SK-N-SH (cell line): ENCODE measurements at regions not wholly inside any gene's neighbourhood (a gene's known extent, or its start where the extent isn't known, plus 50 kb on each side); places are given as distances from the start of the nearest gene placed in this dataset.
"Not testable (repeated sequence)": the region's sequence is repeated elsewhere in the genome, so short reads cannot be mapped to it uniquely, and the experiment has no call there.

ENCODE experiments used
- EP300 ChIP-seq, 2 experiments: IDR thresholded peaks; 2 replicates each; pipeline versions ENCODE4 v1.4.0 to v1.6.1; 2012; ENCODE audit warnings: borderline replicate concordance in 1 of 2, low read depth in 1 of 2, low read length in 1 of 2
- EZH2phosphoT487 ChIP-seq: fragments of 200-600 bp; sonication (generic); IDR thresholded peaks from 2 replicates; pipeline ENCODE4 v1.6.1; 2017; ENCODE audit warnings: low read depth, mixed run types, mild to moderate bottlenecking, antibody characterized with exemption, moderate library complexity, borderline replicate concordance
- GABPA ChIP-seq: IDR thresholded peaks from 2 replicates; pipeline ENCODE4 v1.4.0; 2012; ENCODE audit warnings: low read depth, mild to moderate bottlenecking
- SMC3 ChIP-seq: IDR thresholded peaks from 2 replicates; pipeline ENCODE4 v1.6.1; 2012; ENCODE audit warnings: low read depth, low read length, improper control_type of control experiment
- TF ChIP-seq, protein P1 (sequence below): IDR thresholded peaks from 2 replicates; pipeline ENCODE4 v1.6.1; 2012; ENCODE audit warnings: mild to moderate bottlenecking, low read depth, low read length, moderate library complexity
- TF ChIP-seq, protein P2 (sequence below): fragments of 200-600 bp; sonication (generic); IDR thresholded peaks from 2 replicates; pipeline ENCODE4 v1.6.1; 2017; ENCODE audit warnings: antibody characterized with exemption, mild to moderate bottlenecking, moderate library complexity

DNA sequence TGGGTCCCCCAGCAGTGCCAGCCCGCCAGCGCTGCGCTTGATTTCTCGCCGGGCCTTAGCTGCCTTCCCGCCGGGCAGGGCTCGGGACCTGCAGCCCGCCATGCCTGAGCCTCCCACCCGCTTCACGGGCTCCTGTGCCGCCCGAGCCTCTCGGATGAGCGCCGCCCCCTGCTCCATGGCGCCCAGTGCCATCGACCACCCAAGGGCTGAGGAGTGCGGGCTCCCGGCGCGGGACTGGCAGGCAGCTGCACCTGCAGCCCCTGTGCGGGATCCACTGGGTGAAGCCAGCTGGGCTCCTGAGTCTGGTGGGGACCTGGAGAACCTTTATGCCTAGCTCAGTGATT is 489.8 kb upstream of the ZFP42 start:
- not testable (repeated sequence) for TF ChIP-seq GABPA; EZH2phosphoT487; EP300 (IDR thresholded peaks at IDR 0.05; ENCODE audit: borderline replicate concordance in 1 of 2, low read depth in 1 of 2, low read length in 1 of 2); SMC3
- TF ChIP-seq, protein P1, sequence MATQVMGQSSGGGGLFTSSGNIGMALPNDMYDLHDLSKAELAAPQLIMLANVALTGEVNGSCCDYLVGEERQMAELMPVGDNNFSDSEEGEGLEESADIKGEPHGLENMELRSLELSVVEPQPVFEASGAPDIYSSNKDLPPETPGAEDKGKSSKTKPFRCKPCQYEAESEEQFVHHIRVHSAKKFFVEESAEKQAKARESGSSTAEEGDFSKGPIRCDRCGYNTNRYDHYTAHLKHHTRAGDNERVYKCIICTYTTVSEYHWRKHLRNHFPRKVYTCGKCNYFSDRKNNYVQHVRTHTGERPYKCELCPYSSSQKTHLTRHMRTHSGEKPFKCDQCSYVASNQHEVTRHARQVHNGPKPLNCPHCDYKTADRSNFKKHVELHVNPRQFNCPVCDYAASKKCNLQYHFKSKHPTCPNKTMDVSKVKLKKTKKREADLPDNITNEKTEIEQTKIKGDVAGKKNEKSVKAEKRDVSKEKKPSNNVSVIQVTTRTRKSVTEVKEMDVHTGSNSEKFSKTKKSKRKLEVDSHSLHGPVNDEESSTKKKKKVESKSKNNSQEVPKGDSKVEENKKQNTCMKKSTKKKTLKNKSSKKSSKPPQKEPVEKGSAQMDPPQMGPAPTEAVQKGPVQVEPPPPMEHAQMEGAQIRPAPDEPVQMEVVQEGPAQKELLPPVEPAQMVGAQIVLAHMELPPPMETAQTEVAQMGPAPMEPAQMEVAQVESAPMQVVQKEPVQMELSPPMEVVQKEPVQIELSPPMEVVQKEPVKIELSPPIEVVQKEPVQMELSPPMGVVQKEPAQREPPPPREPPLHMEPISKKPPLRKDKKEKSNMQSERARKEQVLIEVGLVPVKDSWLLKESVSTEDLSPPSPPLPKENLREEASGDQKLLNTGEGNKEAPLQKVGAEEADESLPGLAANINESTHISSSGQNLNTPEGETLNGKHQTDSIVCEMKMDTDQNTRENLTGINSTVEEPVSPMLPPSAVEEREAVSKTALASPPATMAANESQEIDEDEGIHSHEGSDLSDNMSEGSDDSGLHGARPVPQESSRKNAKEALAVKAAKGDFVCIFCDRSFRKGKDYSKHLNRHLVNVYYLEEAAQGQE = not testable (repeated sequence)
- TF ChIP-seq, protein P2, sequence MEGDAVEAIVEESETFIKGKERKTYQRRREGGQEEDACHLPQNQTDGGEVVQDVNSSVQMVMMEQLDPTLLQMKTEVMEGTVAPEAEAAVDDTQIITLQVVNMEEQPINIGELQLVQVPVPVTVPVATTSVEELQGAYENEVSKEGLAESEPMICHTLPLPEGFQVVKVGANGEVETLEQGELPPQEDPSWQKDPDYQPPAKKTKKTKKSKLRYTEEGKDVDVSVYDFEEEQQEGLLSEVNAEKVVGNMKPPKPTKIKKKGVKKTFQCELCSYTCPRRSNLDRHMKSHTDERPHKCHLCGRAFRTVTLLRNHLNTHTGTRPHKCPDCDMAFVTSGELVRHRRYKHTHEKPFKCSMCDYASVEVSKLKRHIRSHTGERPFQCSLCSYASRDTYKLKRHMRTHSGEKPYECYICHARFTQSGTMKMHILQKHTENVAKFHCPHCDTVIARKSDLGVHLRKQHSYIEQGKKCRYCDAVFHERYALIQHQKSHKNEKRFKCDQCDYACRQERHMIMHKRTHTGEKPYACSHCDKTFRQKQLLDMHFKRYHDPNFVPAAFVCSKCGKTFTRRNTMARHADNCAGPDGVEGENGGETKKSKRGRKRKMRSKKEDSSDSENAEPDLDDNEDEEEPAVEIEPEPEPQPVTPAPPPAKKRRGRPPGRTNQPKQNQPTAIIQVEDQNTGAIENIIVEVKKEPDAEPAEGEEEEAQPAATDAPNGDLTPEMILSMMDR = not testable (repeated sequence)
